Vagina (tissue), 2 donors: ENCODE measurements at regions not wholly inside any gene's neighbourhood (a gene's known extent, or its start where the extent isn't known, plus 50 kb on each side); places are given as distances from the start of the nearest gene placed in this dataset.

Experiments
- CTCF ChIP-seq, 3 experiments: fragments of 450-650 bp in 2 of 3; fragments of 200-600 bp in 1 of 3; sonication (generic) in 1 of 3; IDR thresholded peaks; one replicate each; pipeline ENCODE4 v1.5.1; 2017 to 2019; ENCODE audit warnings: antibody characterized with exemption in 3 of 3, mild to moderate bottlenecking in 2 of 3, moderate library complexity in 2 of 3
- POLR2A ChIP-seq, 2 donors: fragments of 450-650 bp; IDR thresholded peaks; one replicate each; pipeline ENCODE4 v1.6.1; 2017; ENCODE audit warnings: antibody characterized with exemption in 2 of 2, mild to moderate bottlenecking in 2 of 2, moderate library complexity in 2 of 2
- POLR2AphosphoS5 ChIP-seq, 2 donors: sonication (generic); formaldehyde crosslinking; IDR thresholded peaks; one replicate each; pipeline ENCODE4 v1.9.0; 2017; ENCODE audit warnings: antibody characterized with exemption in 2 of 2, mild to moderate bottlenecking in 2 of 2, low read depth in 1 of 2; ENCODE audit not compliant: insufficient read depth in 1 of 2

GRCh38 chr1:220999872-221000863 is 120.9 kb downstream of the HLX start:
- TF ChIP-seq CTCF (IDR thresholded peaks at IDR 0.05) (no peak), POLR2A (IDR thresholded peaks at IDR 0.05) (no peak), POLR2AphosphoS5 (IDR thresholded peaks at IDR 0.05; ENCODE audit: insufficient read depth in 1 of 2, low read depth in 1 of 2) (no peak)
